T-cell (primary cell): ENCODE measurements at regions not wholly inside any gene's neighbourhood (a gene's known extent, or its start where the extent isn't known, plus 50 kb on each side); places are given as distances from the start of the nearest gene placed in this dataset.

ENCODE experiments used
- ATAC-seq, 4 experiments: fragments of 200-7000 bp in 3 of 4; fragments of 150-1000 bp in 1 of 4; cut with Tn5 transposase; replicated peaks in 1 of 4; 1 replicate in 3 of 4; 2 replicates in 1 of 4; pipeline ENCODE4 v1.10.0; 2021; ENCODE audit warnings: moderate library complexity in 3 of 4, mild to moderate bottlenecking in 2 of 4, moderate number of reproducible peaks in 1 of 4
- CTCF ChIA-PET, 2 donors: fragments of 300-600 bp; sonication (Branson Sonifier 250); formaldehyde crosslinking; loops; one replicate each; lab custom pipeline; 2022; ENCODE audit warnings: antibody characterized with exemption in 2 of 2; lab: Charles Lee
- POLR2A ChIA-PET, 2 donors: fragments of 300-600 bp; sonication (Branson Sonifier 250); formaldehyde crosslinking; loops; one replicate each; lab custom pipeline; 2022; ENCODE audit warnings: antibody characterized with exemption in 2 of 2; lab: Charles Lee
- DNase-seq, 35 experiments: peaks; one replicate each; pipeline versions ENCODE4 v3.0.0 to v3.0.0-alpha.2; 2013 to 2023
- H3K27ac ChIP-seq: one replicate; pipeline ENCODE4 v1.5.1; 2013; ENCODE audit warnings: low read length
- H3K27me3 ChIP-seq, 2 experiments: replicated peaks in 1 of 2; 1 replicate in 1 of 2; 2 replicates in 1 of 2; pipeline versions ENCODE4 v1.6.1 to v1.7.0; 2013; ENCODE audit warnings: low read length in 1 of 2, mixed read lengths in 1 of 2; ENCODE audit not compliant: control insufficient read depth in 2 of 2, insufficient read depth in 2 of 2; ENCODE audit errors: extremely low read depth in 1 of 2
- H3K36me3 ChIP-seq, 2 donors: 1 replicate in 1 of 2; 2 replicates in 1 of 2; pipeline versions ENCODE4 v1.6.1 to v1.7.0; 2013; ENCODE audit warnings: low read length in 1 of 2; ENCODE audit not compliant: control insufficient read depth in 2 of 2, insufficient read depth in 1 of 2; ENCODE audit errors: extremely low read depth in 1 of 2
- H3K4me1 ChIP-seq, 2 experiments: 1 replicate in 1 of 2; 2 replicates in 1 of 2; pipeline versions ENCODE4 v1.6.1 to v1.7.0; 2013; ENCODE audit warnings: low read length in 2 of 2, mixed read lengths in 1 of 2; ENCODE audit not compliant: insufficient read depth in 2 of 2, control insufficient read depth in 1 of 2; ENCODE audit errors: extremely low read depth in 1 of 2
- H3K4me3 ChIP-seq, 2 donors: 1 replicate in 1 of 2; 2 replicates in 1 of 2; pipeline versions ENCODE4 v1.5.1 to v1.7.0; 2013; ENCODE audit warnings: mild to moderate bottlenecking in 2 of 2, low read length in 1 of 2, moderate library complexity in 1 of 2; ENCODE audit not compliant: control insufficient read depth in 1 of 2; ENCODE audit errors: extremely low read depth in 1 of 2
- H3K9me3 ChIP-seq: 2 replicates; pipeline ENCODE4 v1.7.0; 2013
- H3K27ac Mint-ChIP-seq, 2 donors: one replicate each; pipeline ENCODE4 v1.8.0; 2020 to 2021; ENCODE audit warnings: mild to moderate bottlenecking in 2 of 2, mixed read lengths in 2 of 2
- H3K27me3 Mint-ChIP-seq, 2 donors: one replicate each; pipeline ENCODE4 v1.8.0; 2021 to 2022; ENCODE audit warnings: mixed read lengths in 2 of 2
- H3K36me3 Mint-ChIP-seq: one replicate; pipeline ENCODE4 v1.8.0; 2021; ENCODE audit warnings: mixed read lengths
- H3K4me1 Mint-ChIP-seq, 3 donors: one replicate each; pipeline ENCODE4 v1.8.0; 2020 to 2022; ENCODE audit warnings: mixed read lengths in 3 of 3, mild to moderate bottlenecking in 1 of 3
- H3K4me3 Mint-ChIP-seq, 3 donors: one replicate each; pipeline ENCODE4 v1.8.0; 2020 to 2022; ENCODE audit warnings: mild to moderate bottlenecking in 3 of 3, mixed read lengths in 3 of 3, moderate library complexity in 3 of 3
- H3K9me3 Mint-ChIP-seq, 3 donors: one replicate each; pipeline ENCODE4 v1.8.0; 2020 to 2022; ENCODE audit warnings: mixed read lengths in 3 of 3
- WGBS: methylation state at CpG from one replicate; pipeline ENCODE4 v1.1.5; 2013; ENCODE audit warnings: missing lambda C conversion rate; ENCODE audit not compliant: insufficient coverage; 5-methylcytosine and 5-hydroxymethylcytosine counted together

DNA sequence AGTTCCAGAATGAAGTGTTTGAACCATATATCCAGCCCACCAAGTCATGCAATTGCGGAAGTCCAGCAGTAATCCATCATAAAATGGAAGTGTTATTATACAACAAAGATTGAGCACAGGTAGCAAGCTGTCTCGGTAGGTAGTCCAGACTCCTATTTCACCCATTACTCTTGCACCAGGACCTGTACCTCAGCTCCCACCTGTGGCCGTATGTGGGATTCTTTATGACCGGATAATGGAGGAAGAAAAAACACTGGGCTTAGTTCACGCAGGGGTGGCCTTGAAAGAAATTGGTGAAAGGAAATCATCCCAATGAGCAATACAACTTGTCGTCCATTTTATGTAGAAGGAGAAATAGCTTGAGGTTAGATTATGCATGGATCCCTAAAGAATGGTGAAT lies 216.3 kb downstream of the ESM1 start:
- DNase-seq (no peak), ATAC-seq (no peak)
- Histone ChIP-seq H3K36me3 (no peaks in the 10 kb centered on the region), H3K27me3 (no peaks in the 10 kb centered on the region), H3K4me1 (no peaks in the 10 kb centered on the region), H3K27ac (no peak overlapping the region), H3K4me3 (no peak overlapping the region), H3K9me3 (no peaks in the 10 kb centered on the region)
- Mint-ChIP-seq H3K4me3 (no peak overlapping the region), H3K27me3 (no peaks in the 10 kb centered on the region), H3K36me3 (no peaks in the 10 kb centered on the region), H3K27ac (no peak overlapping the region), H3K9me3 (no peaks in the 10 kb centered on the region), H3K4me1 (no peaks in the 10 kb centered on the region)
- 96% methylated on average over 2 of the region's 6 CpGs for WGBS
- CTCF ChIA-PET: no interaction called here
- POLR2A ChIA-PET: no interaction called here

DNA sequence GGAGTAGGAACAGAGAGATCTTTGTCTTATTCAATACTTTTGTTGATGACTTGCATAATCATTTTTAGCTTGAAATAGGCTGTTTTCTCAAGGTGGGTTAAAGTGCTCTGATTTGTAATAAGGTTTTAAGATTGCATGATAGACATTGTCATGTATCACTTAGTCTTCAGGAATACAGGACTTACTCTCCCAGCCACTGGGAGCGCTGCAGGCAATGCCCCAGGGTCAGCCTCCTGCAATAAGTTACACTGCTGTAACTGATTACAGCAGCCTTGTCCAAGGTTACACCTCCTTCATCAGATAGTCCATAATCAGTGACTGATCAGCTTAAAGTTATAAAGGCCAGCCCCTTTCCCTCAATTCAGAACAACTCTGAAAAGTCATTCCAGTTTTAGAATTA lies 218.6 kb downstream of the ESM1 start:
- DNase-seq: no peak
- ChIA-PET CTCF (interaction anchor here in 1 of 2 donors (0.6 kb wide), 1 partner anchor 51 kb away, joined by 3 read pairs; no protein-coding TSS in a partner anchor), POLR2A (no interaction called here)
- Mint-ChIP-seq H3K4me1 (no peaks in the 10 kb centered on the region), H3K36me3 (no peaks in the 10 kb centered on the region), H3K27me3 (no peaks in the 10 kb centered on the region), H3K4me3 (no peak overlapping the region), H3K27ac (no peak overlapping the region), H3K9me3 (no peaks in the 10 kb centered on the region)
- H3K36me3 ChIP-seq: no peaks in the 10 kb centered on the region
- WGBS: 100% methylated on average over 1 of the region's 1 CpG
- no peaks in the 10 kb centered on the region for H3K27me3 ChIP-seq
- no peak for ATAC-seq
- H3K4me3 ChIP-seq: no peak overlapping the region
- H3K4me1 ChIP-seq: no peaks in the 10 kb centered on the region
- H3K27ac ChIP-seq: no peak overlapping the region
- no peaks in the 10 kb centered on the region for H3K9me3 ChIP-seq

DNA sequence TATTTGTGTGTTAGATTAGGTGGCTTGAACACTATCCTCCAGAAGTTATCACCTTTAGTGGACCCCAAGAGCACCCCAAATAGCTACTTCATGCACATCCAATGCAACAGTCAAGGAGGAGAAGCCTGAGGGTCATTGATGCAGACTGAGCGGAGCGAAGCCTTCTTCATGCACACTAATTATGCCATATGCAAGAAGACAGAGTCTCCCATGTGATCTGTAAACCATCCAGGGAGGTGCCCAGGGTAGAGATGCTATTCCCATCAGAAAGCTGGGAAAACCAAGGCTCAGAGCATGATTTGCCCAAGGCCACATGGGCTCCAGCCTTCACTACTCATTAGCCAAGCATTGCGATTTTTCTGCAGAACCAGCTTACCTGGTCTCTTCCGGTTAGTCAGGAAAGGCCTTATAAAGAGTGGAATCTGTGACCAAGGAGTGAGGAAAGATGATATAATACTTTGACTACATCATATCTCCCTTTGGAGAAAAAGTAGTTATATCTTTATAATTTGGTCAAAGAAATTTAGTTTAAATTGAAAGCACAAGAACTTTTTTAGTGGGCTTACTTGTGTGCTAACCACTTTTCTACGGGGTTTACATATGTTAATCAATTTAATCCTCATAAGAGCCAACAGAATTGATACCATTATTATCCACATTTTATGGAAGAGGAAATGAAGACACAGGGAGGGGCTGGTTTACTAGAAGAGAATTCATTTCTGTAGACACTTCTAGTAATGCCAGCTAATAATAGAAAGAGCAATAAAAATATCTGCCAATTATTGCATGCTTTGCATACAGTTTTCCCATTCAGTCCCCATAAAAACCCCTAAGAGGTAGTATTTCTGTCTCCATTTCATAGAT lies 220.0 kb downstream of the ESM1 start:
- ChIA-PET CTCF (no interaction called here), POLR2A (no interaction called here)
- Histone ChIP-seq H3K36me3 (no peaks in the 10 kb centered on the region), H3K4me1 (no peaks in the 10 kb centered on the region), H3K27ac (no peak overlapping the region), H3K27me3 (no peaks in the 10 kb centered on the region), H3K9me3 (no peaks in the 10 kb centered on the region), H3K4me3 (no peak overlapping the region)
- DNase-seq (no peak), ATAC-seq (no peak)
- Mint-ChIP-seq H3K4me1 (no peaks in the 10 kb centered on the region), H3K9me3 (no peaks in the 10 kb centered on the region), H3K36me3 (no peaks in the 10 kb centered on the region), H3K4me3 (no peak overlapping the region), H3K27ac (no peak overlapping the region), H3K27me3 (no peaks in the 10 kb centered on the region)
- WGBS: no CpG with 5 or more reads among the region's 5 CpGs

DNA sequence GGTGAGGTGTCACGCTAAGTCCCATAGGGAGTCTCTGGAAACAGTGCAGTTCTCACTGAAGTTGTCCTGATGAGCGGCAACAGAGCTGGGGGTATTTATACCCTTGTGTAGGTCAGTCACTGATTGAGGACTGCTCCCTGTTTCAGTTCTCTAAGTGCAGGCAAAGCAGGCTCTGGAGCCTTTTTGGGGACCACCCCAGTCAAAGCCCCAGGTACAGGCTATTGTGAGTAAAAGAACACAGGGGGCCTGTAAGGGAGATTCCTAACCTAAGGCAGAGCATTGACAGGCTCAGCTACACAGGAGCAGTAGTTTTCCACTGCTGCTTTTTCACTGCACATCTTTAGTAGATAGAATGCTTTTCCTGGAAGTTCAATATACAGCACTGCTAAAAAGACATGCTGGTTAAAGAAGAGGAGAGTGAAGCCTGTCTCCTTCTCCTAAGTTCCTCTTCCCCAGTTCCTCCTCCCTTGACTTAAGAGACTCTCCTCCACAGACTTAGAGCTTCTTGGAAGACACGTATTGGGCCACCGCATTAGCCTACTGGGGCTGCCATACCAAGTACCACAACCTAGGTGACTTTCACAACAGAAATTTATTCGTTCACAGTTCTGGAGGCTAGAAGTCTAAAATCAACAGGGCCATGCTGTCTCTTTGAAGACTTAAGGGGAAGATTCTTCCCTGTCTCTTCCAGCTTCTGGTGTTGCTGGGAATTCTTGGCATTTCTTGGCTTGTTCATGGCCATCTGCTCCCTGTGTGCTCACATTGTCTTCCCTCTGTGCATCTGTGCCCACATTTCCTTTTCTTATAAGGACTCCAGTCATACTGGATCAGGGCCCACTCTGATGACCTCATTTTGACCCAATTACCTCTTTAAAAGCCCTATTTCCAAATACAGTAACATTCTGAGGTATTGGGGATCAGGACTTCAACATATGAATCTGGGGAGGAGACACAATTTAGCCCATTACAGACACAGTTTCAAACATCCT lies 221.0 kb downstream of the ESM1 start:
- Mint-ChIP-seq H3K9me3 (no peaks in the 10 kb centered on the region), H3K4me3 (no peak overlapping the region), H3K27ac (no peak overlapping the region), H3K27me3 (no peaks in the 10 kb centered on the region), H3K4me1 (no peaks in the 10 kb centered on the region), H3K36me3 (no peaks in the 10 kb centered on the region)
- Histone ChIP-seq H3K4me3 (no peak overlapping the region), H3K36me3 (no peaks in the 10 kb centered on the region), H3K27me3 (no peaks in the 10 kb centered on the region), H3K27ac (no peak overlapping the region), H3K9me3 (no peaks in the 10 kb centered on the region), H3K4me1 (no peaks in the 10 kb centered on the region)
- POLR2A ChIA-PET: no interaction called here
- CTCF ChIA-PET: no interaction called here
- no peak for DNase-seq
- ATAC-seq: no peak
- 91% methylated on average over 4 of the region's 5 CpGs for WGBS

DNA sequence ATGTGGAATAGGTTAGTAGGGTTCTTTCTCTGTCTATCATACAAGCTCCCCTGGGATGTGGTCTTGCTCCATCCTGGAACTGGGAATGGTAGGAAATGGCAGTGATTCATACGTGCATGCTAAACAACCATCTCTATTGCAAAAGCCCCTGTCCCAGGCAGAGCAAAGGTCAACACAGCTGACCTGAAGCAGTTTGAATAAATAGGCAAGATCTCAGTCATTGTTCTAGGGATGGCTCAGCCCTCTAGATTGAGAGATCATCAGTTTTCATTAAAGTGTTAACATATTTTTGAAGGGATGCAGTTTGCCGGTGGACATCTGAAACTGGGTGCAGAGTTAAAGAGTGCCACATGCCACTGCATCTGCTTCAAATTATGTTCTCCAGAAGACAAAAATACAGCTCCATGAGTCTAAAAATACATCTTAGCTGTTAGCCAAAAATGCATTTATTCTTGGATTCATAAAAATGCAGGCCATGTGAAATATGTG lies 224.1 kb downstream of the ESM1 start:
- CTCF ChIA-PET: interaction anchor here in 1 of 2 donors (1.2 kb wide), 1 partner anchor 19 kb away, joined by 3 read pairs; no protein-coding TSS in a partner anchor
- no peak for DNase-seq
- no peak overlapping the region for H3K27ac ChIP-seq
- no peaks in the 10 kb centered on the region for H3K9me3 ChIP-seq
- Mint-ChIP-seq H3K4me1 (peaks cover 10 to 11% (median 11%) of the 10 kb centered on the region in 3 donors), H3K9me3 (no peaks in the 10 kb centered on the region), H3K27me3 (no peaks in the 10 kb centered on the region), H3K36me3 (no peaks in the 10 kb centered on the region), H3K27ac (no peak overlapping the region), H3K4me3 (no peak overlapping the region)
- no peak for ATAC-seq
- no peaks in the 10 kb centered on the region for H3K36me3 ChIP-seq
- no peaks in the 10 kb centered on the region for H3K27me3 ChIP-seq
- H3K4me3 ChIP-seq: no peak overlapping the region
- H3K4me1 ChIP-seq: peaks cover 3 to 8% of the 10 kb centered on the region in 2 experiments
- WGBS: 100% methylated on average over 1 of the region's 2 CpGs
- POLR2A ChIA-PET: no interaction called here
